Erythroblast (primary cell): ENCODE measurements at regions not wholly inside any gene's neighbourhood (a gene's known extent, or its start where the extent isn't known, plus 50 kb on each side); places are given as distances from the start of the nearest gene placed in this dataset.
"Not testable (repeated sequence)": the region's sequence is repeated elsewhere in the genome, so short reads cannot be mapped to it uniquely, and the experiment has no call there.

ENCODE experiments used
- DNase-seq, 2 experiments: peaks; one replicate each; lab custom pipeline; 2025; lab: John Stamatoyannopoulos, UW
- GATA1 ChIP-seq: IDR thresholded peaks from 2 replicates; pipeline ENCODE4 v1.6.1; 2011; ENCODE audit warnings: low read depth, mild to moderate bottlenecking, control low read depth, low read length, moderate library complexity
- POLR2A ChIP-seq: IDR thresholded peaks from 2 replicates; pipeline ENCODE4 v1.6.1; 2011; ENCODE audit warnings: mild to moderate bottlenecking, low read length

- TF ChIP-seq POLR2A (no peak), GATA1 (no peak)
- no peak for DNase-seq
Observed at GRCh38 chr21:30027986-30028385, 88.2 kb upstream of the GRIK1 start.

GRCh38 chr21:30023056-30023455 lies 83.3 kb upstream of the GRIK1 start:
- not testable (repeated sequence) for DNase-seq

- no peak for TF ChIP-seq POLR2A
- no peak for TF ChIP-seq GATA1
- DNase-seq: no peak
Observed at GRCh38 chr21:30014886-30015285, 75.1 kb upstream of the GRIK1 start.

- DNase-seq: no peak
- TF ChIP-seq POLR2A (no peak), GATA1 (no peak)
Observed at GRCh38 chr21:29991624-29992023, 51.8 kb upstream of the GRIK1 start.

- no peak for TF ChIP-seq GATA1
- no peak for TF ChIP-seq POLR2A
- DNase-seq: no peak
Observed at GRCh38 chr21:29989634-29990234, 49.9 kb upstream of the GRIK1 start.
